H9 (cell line): ENCODE measurements at regions not wholly inside any gene's neighbourhood (a gene's known extent, or its start where the extent isn't known, plus 50 kb on each side); places are given as distances from the start of the nearest gene placed in this dataset.

Experiments used
- DNase-seq: peaks from one replicate; pipeline ENCODE4 v3.0.0-alpha.2; 2017
- H2AFZ ChIP-seq: one replicate; pipeline ENCODE4 v1.6.1; 2013; ENCODE audit warnings: mild to moderate bottlenecking, low read length, control low read depth, moderate library complexity
- H2AK5ac ChIP-seq: 2 replicates; pipeline ENCODE4 v1.6.1; 2013; ENCODE audit warnings: low read length, control low read depth, mixed read lengths; ENCODE audit not compliant: insufficient read length
- H2BK120ac ChIP-seq: one replicate; pipeline ENCODE4 v1.6.1; 2013; ENCODE audit warnings: low read depth, mild to moderate bottlenecking, low read length, control low read depth, inconsistent platforms; ENCODE audit not compliant: poor library complexity, severe bottlenecking
- H2BK12ac ChIP-seq: 2 replicates; pipeline ENCODE4 v1.6.1; 2013; ENCODE audit warnings: low read length, control low read depth, mixed read lengths, low read depth; ENCODE audit not compliant: insufficient read length
- H2BK15ac ChIP-seq: 2 replicates; pipeline ENCODE4 v1.6.1; 2013; ENCODE audit warnings: low read depth, low read length, control low read depth
- H2BK20ac ChIP-seq: one replicate; pipeline ENCODE4 v1.6.1; 2013; ENCODE audit warnings: low read depth, mild to moderate bottlenecking, low read length, control low read depth, inconsistent platforms; ENCODE audit not compliant: poor library complexity, severe bottlenecking
- H2BK5ac ChIP-seq: 2 replicates; pipeline ENCODE4 v1.6.1; 2013; ENCODE audit warnings: low read length, control low read depth, mixed read lengths; ENCODE audit not compliant: insufficient read length
- H3K14ac ChIP-seq: 2 replicates; pipeline ENCODE4 v1.6.1; 2013; ENCODE audit warnings: low read length, control low read depth; ENCODE audit not compliant: insufficient read depth
- H3K18ac ChIP-seq: 2 replicates; pipeline ENCODE4 v1.6.1; 2013; ENCODE audit warnings: low read depth, mild to moderate bottlenecking, mixed read lengths, low read length, control low read depth; ENCODE audit not compliant: insufficient read length
- H3K23ac ChIP-seq: 2 replicates; pipeline ENCODE4 v1.6.1; 2013; ENCODE audit warnings: low read length, control low read depth, mixed read lengths, low read depth; ENCODE audit not compliant: insufficient read length
- H3K23me2 ChIP-seq: 2 replicates; pipeline ENCODE4 v1.6.1; 2013; ENCODE audit warnings: low read depth, mild to moderate bottlenecking, mixed read lengths, low read length, control low read depth; ENCODE audit not compliant: insufficient read length, poor library complexity, severe bottlenecking
- H3K27ac ChIP-seq: 2 replicates; pipeline ENCODE4 v1.5.1; 2013; ENCODE audit warnings: low read length, control low read depth, mixed read lengths, low read depth; ENCODE audit not compliant: insufficient read length
- H3K27me3 ChIP-seq: 2 replicates; pipeline ENCODE4 v1.6.1; 2013; ENCODE audit warnings: low read length, control low read depth, inconsistent platforms; ENCODE audit not compliant: insufficient read depth
- H3K4ac ChIP-seq: 2 replicates; pipeline ENCODE4 v1.6.1; 2013; ENCODE audit warnings: low read depth, mild to moderate bottlenecking, control low read depth, inconsistent platforms, low read length, moderate library complexity
- H3K4me1 ChIP-seq: 2 replicates; pipeline ENCODE4 v1.6.1; 2013; ENCODE audit warnings: low read length, control low read depth, inconsistent platforms; ENCODE audit not compliant: insufficient read depth
- H3K4me2 ChIP-seq: 2 replicates; pipeline ENCODE4 v1.6.1; 2013; ENCODE audit warnings: low read length, control low read depth, mixed read lengths; ENCODE audit not compliant: insufficient read length, insufficient read depth
- H3K56ac ChIP-seq: 2 replicates; pipeline ENCODE4 v1.6.1; 2013; ENCODE audit warnings: low read depth, mild to moderate bottlenecking, mixed read lengths, low read length, control low read depth; ENCODE audit not compliant: insufficient read length
- H3K79me1 ChIP-seq: 2 replicates; pipeline ENCODE4 v1.6.1; 2013; ENCODE audit warnings: low read depth, mild to moderate bottlenecking, moderate library complexity, low read length, control low read depth, inconsistent platforms; ENCODE audit not compliant: insufficient read depth, poor library complexity, severe bottlenecking
- H3K79me2 ChIP-seq: 2 replicates; pipeline ENCODE4 v1.6.1; 2013; ENCODE audit warnings: low read length, control low read depth, inconsistent platforms; ENCODE audit not compliant: insufficient read depth
- H3K9ac ChIP-seq: 2 replicates; pipeline ENCODE4 v1.6.1; 2013; ENCODE audit warnings: low read length, control low read depth, mixed read lengths; ENCODE audit not compliant: insufficient read length; ENCODE audit errors: extremely low read depth
- H3K9me3 ChIP-seq: one replicate; pipeline ENCODE4 v1.6.1; 2013; ENCODE audit warnings: low read depth, low read length, inconsistent platforms; ENCODE audit not compliant: control insufficient read depth
- H3T11ph ChIP-seq: one replicate; pipeline ENCODE4 v1.6.1; 2013; ENCODE audit warnings: mild to moderate bottlenecking, low read length, control low read depth, inconsistent platforms
- H4K20me1 ChIP-seq: one replicate; pipeline ENCODE4 v1.6.1; 2013; ENCODE audit not compliant: control insufficient read depth, insufficient read length, insufficient read depth
- H4K5ac ChIP-seq: 2 replicates; pipeline ENCODE4 v1.6.1; 2013; ENCODE audit warnings: low read depth, mild to moderate bottlenecking, mixed read lengths, low read length, control low read depth; ENCODE audit not compliant: insufficient read length
- H4K8ac ChIP-seq: replicated peaks from 2 replicates; pipeline ENCODE4 v1.6.1; 2013; ENCODE audit warnings: low read length, control low read depth, mixed read lengths, low read depth; ENCODE audit not compliant: insufficient read length
- H4K91ac ChIP-seq: 2 replicates; pipeline ENCODE4 v1.6.1; 2013; ENCODE audit warnings: low read depth, mild to moderate bottlenecking, moderate library complexity, mixed read lengths, low read length, control low read depth; ENCODE audit not compliant: insufficient read length
- H3K27ac Mint-ChIP-seq, 3 experiments: 2 replicates in 2 of 3; 3 replicates in 1 of 3; pipeline ENCODE4 v1.8.0; 2020 to 2021; ENCODE audit warnings: mixed read lengths in 3 of 3, mild to moderate bottlenecking in 1 of 3, moderate library complexity in 1 of 3
- H3K27me3 Mint-ChIP-seq: 2 replicates; pipeline ENCODE4 v1.8.0; 2021; ENCODE audit warnings: low read depth, mild to moderate bottlenecking, moderate library complexity, mixed read lengths
- H3K36me3 Mint-ChIP-seq, 3 experiments: 2 replicates in 2 of 3; 3 replicates in 1 of 3; pipeline ENCODE4 v1.8.0; 2020 to 2021; ENCODE audit warnings: low read depth in 3 of 3, mixed read lengths in 3 of 3; ENCODE audit not compliant: insufficient read depth in 1 of 3
- H3K4me1 Mint-ChIP-seq, 2 experiments: 2 replicates each; pipeline ENCODE4 v1.8.0; 2020; ENCODE audit warnings: mixed read lengths in 2 of 2
- H3K4me3 Mint-ChIP-seq, 2 experiments: 2 replicates in 1 of 2; 3 replicates in 1 of 2; pipeline ENCODE4 v1.8.0; 2020 to 2021; ENCODE audit warnings: mild to moderate bottlenecking in 2 of 2, mixed read lengths in 2 of 2, moderate library complexity in 1 of 2
- H3K9me3 Mint-ChIP-seq, 2 experiments: 2 replicates in 1 of 2; 3 replicates in 1 of 2; pipeline ENCODE4 v1.8.0; 2020; ENCODE audit warnings: mild to moderate bottlenecking in 2 of 2, mixed read lengths in 2 of 2, moderate library complexity in 1 of 2
- CTCF ChIP-seq: fragments of 200-600 bp; sonication (generic); conservative IDR thresholded peaks from 3 replicates; pipeline ENCODE4 v1.8.0; 2021; ENCODE audit warnings: antibody characterized with exemption, mild to moderate bottlenecking
- WGBS: extraction: QIAGEN DNeasy Blood & Tissue Kit; methylation state at CpG from one replicate; pipeline ENCODE4 v1.1.7; 2013; ENCODE audit warnings: missing lambda C conversion rate, low lambda C conversion rate, mixed read lengths; ENCODE audit not compliant: insufficient read length; ENCODE audit errors: extremely low coverage; 5-methylcytosine and 5-hydroxymethylcytosine counted together

- H3K18ac ChIP-seq = no peak overlapping the region
- H3K23ac ChIP-seq = no peak overlapping the region
- no peak overlapping the region for H3T11ph ChIP-seq
- no peak overlapping the region for H3K4me3 Mint-ChIP-seq
- no peak overlapping the region for H2AK5ac ChIP-seq
- H3K27ac Mint-ChIP-seq = no peak overlapping the region
- H3K27me3 ChIP-seq = no peaks in the 10 kb centered on the region
- H3K9me3 Mint-ChIP-seq = peaks cover 0 to 3% of the 10 kb centered on the region in 2 experiments; a peak in 3 of 5 replicates
- H4K8ac ChIP-seq = no peak overlapping the region
- H3K27me3 Mint-ChIP-seq = no peaks in the 10 kb centered on the region
- H3K4ac ChIP-seq = no peak overlapping the region
- H4K5ac ChIP-seq = no peak overlapping the region
- H2BK120ac ChIP-seq = no peak overlapping the region
- no peak overlapping the region for H3K4me2 ChIP-seq
- H3K9ac ChIP-seq = no peak overlapping the region
- no peaks in the 10 kb centered on the region for H4K20me1 ChIP-seq
- no peak overlapping the region for H3K14ac ChIP-seq
- H3K56ac ChIP-seq = no peak overlapping the region
- H3K36me3 Mint-ChIP-seq = peaks cover 0 to 3% (median 2%) of the 10 kb centered on the region in 3 experiments; a peak in 2 of 7 replicates
- no peak overlapping the region for H4K91ac ChIP-seq
- no peaks in the 10 kb centered on the region for H3K79me1 ChIP-seq
- no peak for TF ChIP-seq CTCF
- no peak overlapping the region for H2BK5ac ChIP-seq
- DNase-seq = no peak
- WGBS = no CpG with 5 or more reads among the region's 2 CpGs
- no peaks in the 10 kb centered on the region for H3K79me2 ChIP-seq
- no peaks in the 10 kb centered on the region for H3K4me1 Mint-ChIP-seq
- H2BK12ac ChIP-seq = no peak overlapping the region
- H2BK15ac ChIP-seq = no peak overlapping the region
- H3K4me1 ChIP-seq = no peaks in the 10 kb centered on the region
- H2BK20ac ChIP-seq = no peak overlapping the region
- no peak overlapping the region for H3K27ac ChIP-seq
- H2AFZ ChIP-seq = no peak overlapping the region
- no peaks in the 10 kb centered on the region for H3K23me2 ChIP-seq
- H3K9me3 ChIP-seq = no peaks in the 10 kb centered on the region
These were observed 532.4 kb downstream of the CDH10 start for GRCh38 chr5:24112420-24112819.
